Panc1 (cell line): ENCODE measurements at regions not wholly inside any gene's neighbourhood (a gene's known extent, or its start where the extent isn't known, plus 50 kb on each side); places are given as distances from the start of the nearest gene placed in this dataset.
"Not testable (repeated sequence)": the region's sequence is repeated elsewhere in the genome, so short reads cannot be mapped to it uniquely, and the experiment has no call there.

Experiments
- ATAC-seq: fragments of 200-7000 bp; cut with Tn5 transposase; 2 replicates; pipeline ENCODE4 v1.9.1; 2020; ENCODE audit warnings: mild to moderate bottlenecking, moderate library complexity
- BruUV-seq: library from RNA; stranded (reverse); fragments of 400-500 nt; replicated peaks from 2 replicates; lab custom pipeline; 2021; lab: Mats Ljungman, UMichigan
- CTCF ChIA-PET: fragments of 300-600 bp; sonication (Branson Sonifier 250); formaldehyde crosslinking; loops from one replicate; lab custom pipeline; 2022; ENCODE audit warnings: antibody characterized with exemption; lab: Charles Lee
- POLR2A ChIA-PET: fragments of 300-600 bp; sonication (Branson Sonifier 250); formaldehyde crosslinking; loops from one replicate; lab custom pipeline; 2022; ENCODE audit warnings: antibody characterized with exemption; lab: Charles Lee
- DNase-seq: peaks from one replicate; pipeline ENCODE4 v3.0.0-alpha.2; 2010; ENCODE audit warnings: low read depth, low spot score
- H3K27ac ChIP-seq: 2 replicates; pipeline ENCODE4 v1.5.1; 2011; ENCODE audit warnings: mild to moderate bottlenecking, low read length, inconsistent platforms
- H3K27me3 ChIP-seq: fragments of 200-500 bp; sonication (Bioruptor generic); 2 replicates; pipeline ENCODE4 v1.6.0; 2014; ENCODE audit warnings: low read length, inconsistent platforms; ENCODE audit not compliant: control insufficient read depth, insufficient read depth
- H3K36me3 ChIP-seq: fragments of 200-500 bp; sonication (Bioruptor generic); 2 replicates; pipeline ENCODE4 v1.5.1; 2014; ENCODE audit warnings: inconsistent platforms, mild to moderate bottlenecking, low read length, moderate library complexity; ENCODE audit not compliant: control insufficient read depth, insufficient read depth
- H3K4me1 ChIP-seq: 2 replicates; pipeline ENCODE4 v1.5.1; 2011; ENCODE audit warnings: inconsistent platforms, mild to moderate bottlenecking, low read length, moderate library complexity; ENCODE audit not compliant: control insufficient read depth, insufficient read depth
- H3K4me3 ChIP-seq, 2 experiments: 2 replicates each; pipeline ENCODE4 v1.5.1; 2011 to 2012; ENCODE audit warnings: low read depth in 2 of 2, low read length in 2 of 2, mild to moderate bottlenecking in 2 of 2, inconsistent platforms in 1 of 2, moderate library complexity in 1 of 2
- H3K9me3 ChIP-seq: fragments of 200-500 bp; sonication (Bioruptor generic); 2 replicates; pipeline ENCODE4 v1.5.1; 2014; ENCODE audit warnings: low read depth, mild to moderate bottlenecking, inconsistent platforms, low read length, moderate library complexity; ENCODE audit not compliant: control insufficient read depth, insufficient read depth
- POLR2AphosphoS5 ChIP-seq: IDR thresholded peaks from 2 replicates; pipeline ENCODE4 v1.6.1; 2012; ENCODE audit warnings: mild to moderate bottlenecking, low read depth, low read length, moderate library complexity
- SIN3A ChIP-seq: IDR thresholded peaks from 2 replicates; pipeline ENCODE4 v1.6.1; 2012; ENCODE audit warnings: low read depth, mild to moderate bottlenecking, low read length, moderate library complexity, borderline replicate concordance; ENCODE audit not compliant: insufficient read depth
- TCF7L2 ChIP-seq: IDR thresholded peaks from 2 replicates; pipeline ENCODE4 v1.6.1; 2011; ENCODE audit warnings: mild to moderate bottlenecking, low read depth, low read length, inconsistent platforms
- in situ Hi-C: cut with HindIII; loops from 2 replicates; pipeline ENCODE4 v1.10.0; 2016; ENCODE audit warnings: low sequenced_read_pairs, low pct_unique_long_range_greater_than_20kb
- intact Hi-C: fragments of 100-400 bp; cut with micrococcal nuclease; formaldehyde crosslinking; loops from one replicate; pipeline ENCODE4 v1.10.0; 2022; ENCODE audit not compliant: unreplicated experiment
- TF ChIP-seq, protein P1 (sequence below): fragments of 450-650 bp; IDR thresholded peaks from 2 replicates; pipeline ENCODE4 v1.5.1; 2017; ENCODE audit warnings: mild to moderate bottlenecking
- TF ChIP-seq, protein P2 (sequence below), 2 experiments: IDR thresholded peaks; 2 replicates each; pipeline ENCODE4 v1.6.1; 2011 to 2012; ENCODE audit warnings: low read depth in 2 of 2, control low read depth in 1 of 2, low read length in 1 of 2, mild to moderate bottlenecking in 1 of 2, moderate library complexity in 1 of 2; ENCODE audit not compliant: insufficient read depth in 1 of 2

DNA sequence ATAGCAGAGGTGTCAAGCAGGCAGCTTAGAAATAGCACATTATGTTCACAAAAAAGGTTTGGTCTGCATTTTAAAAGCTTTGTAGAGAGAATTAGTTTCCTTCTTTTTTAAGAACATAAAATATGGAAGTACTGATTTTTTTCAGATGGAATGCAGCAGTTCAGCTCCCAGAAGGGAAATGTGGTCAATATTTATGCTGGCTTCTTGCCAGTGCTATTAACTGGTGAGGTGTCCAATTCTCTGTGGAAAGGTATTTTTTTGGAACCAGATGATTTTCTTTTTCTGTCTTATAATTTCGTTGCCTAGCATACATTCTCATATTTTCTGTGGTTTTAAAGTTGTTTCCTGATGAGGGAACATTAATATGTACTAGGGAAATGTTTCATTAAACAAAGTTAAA, 211.4 kb upstream of the ZNF385D start:
- H3K9me3 ChIP-seq, result no peaks in the 10 kb centered on the region
- no peak overlapping the region for H3K27ac ChIP-seq
- H3K27me3 ChIP-seq, result no peaks in the 10 kb centered on the region
- TF ChIP-seq TCF7L2, result no peak
- TF ChIP-seq, protein P1, sequence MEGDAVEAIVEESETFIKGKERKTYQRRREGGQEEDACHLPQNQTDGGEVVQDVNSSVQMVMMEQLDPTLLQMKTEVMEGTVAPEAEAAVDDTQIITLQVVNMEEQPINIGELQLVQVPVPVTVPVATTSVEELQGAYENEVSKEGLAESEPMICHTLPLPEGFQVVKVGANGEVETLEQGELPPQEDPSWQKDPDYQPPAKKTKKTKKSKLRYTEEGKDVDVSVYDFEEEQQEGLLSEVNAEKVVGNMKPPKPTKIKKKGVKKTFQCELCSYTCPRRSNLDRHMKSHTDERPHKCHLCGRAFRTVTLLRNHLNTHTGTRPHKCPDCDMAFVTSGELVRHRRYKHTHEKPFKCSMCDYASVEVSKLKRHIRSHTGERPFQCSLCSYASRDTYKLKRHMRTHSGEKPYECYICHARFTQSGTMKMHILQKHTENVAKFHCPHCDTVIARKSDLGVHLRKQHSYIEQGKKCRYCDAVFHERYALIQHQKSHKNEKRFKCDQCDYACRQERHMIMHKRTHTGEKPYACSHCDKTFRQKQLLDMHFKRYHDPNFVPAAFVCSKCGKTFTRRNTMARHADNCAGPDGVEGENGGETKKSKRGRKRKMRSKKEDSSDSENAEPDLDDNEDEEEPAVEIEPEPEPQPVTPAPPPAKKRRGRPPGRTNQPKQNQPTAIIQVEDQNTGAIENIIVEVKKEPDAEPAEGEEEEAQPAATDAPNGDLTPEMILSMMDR, result no peak
- TF ChIP-seq, protein P2, sequence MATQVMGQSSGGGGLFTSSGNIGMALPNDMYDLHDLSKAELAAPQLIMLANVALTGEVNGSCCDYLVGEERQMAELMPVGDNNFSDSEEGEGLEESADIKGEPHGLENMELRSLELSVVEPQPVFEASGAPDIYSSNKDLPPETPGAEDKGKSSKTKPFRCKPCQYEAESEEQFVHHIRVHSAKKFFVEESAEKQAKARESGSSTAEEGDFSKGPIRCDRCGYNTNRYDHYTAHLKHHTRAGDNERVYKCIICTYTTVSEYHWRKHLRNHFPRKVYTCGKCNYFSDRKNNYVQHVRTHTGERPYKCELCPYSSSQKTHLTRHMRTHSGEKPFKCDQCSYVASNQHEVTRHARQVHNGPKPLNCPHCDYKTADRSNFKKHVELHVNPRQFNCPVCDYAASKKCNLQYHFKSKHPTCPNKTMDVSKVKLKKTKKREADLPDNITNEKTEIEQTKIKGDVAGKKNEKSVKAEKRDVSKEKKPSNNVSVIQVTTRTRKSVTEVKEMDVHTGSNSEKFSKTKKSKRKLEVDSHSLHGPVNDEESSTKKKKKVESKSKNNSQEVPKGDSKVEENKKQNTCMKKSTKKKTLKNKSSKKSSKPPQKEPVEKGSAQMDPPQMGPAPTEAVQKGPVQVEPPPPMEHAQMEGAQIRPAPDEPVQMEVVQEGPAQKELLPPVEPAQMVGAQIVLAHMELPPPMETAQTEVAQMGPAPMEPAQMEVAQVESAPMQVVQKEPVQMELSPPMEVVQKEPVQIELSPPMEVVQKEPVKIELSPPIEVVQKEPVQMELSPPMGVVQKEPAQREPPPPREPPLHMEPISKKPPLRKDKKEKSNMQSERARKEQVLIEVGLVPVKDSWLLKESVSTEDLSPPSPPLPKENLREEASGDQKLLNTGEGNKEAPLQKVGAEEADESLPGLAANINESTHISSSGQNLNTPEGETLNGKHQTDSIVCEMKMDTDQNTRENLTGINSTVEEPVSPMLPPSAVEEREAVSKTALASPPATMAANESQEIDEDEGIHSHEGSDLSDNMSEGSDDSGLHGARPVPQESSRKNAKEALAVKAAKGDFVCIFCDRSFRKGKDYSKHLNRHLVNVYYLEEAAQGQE (IDR thresholded peaks at IDR 0.05; ENCODE audit: insufficient read depth in 1 of 2, low read depth in 2 of 2, low read length in 1 of 2), result no peak
- in situ Hi-C loops (no loop called here), intact Hi-C loops (no loop called here)
- no TSS peak for BruUV-seq
- no peak overlapping the region for H3K4me3 ChIP-seq
- ChIA-PET CTCF (no interaction called here), POLR2A (no interaction called here)
- no peak for ATAC-seq
- no peak for DNase-seq
- H3K36me3 ChIP-seq, result no peaks in the 10 kb centered on the region
- H3K4me1 ChIP-seq, result no peaks in the 10 kb centered on the region

DNA sequence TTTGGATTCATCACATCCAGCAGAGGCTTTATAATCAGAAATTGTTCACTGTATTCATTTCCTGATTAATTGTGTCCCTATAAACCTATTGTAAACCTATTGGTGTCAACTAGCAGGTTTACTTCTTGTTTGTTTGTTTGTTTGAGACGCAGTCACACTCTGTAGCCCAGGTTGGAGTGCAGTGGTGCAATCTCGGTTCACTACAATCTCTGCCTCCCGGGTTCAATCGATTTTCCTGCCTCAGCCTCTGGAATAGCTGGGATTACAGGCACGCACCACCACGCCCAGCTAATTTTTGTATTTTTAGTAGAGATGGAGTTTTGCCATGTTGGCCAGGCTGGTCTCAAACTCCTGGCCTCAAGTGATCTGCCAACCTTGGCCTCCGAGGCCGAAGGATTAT, 215.4 kb upstream of the ZNF385D start:
- H3K4me1 ChIP-seq, POLR2A ChIA-PET, H3K4me3 ChIP-seq, in situ Hi-C loops, CTCF ChIA-PET, H3K27me3 ChIP-seq, ATAC-seq, intact Hi-C loops, H3K9me3 ChIP-seq, H3K36me3 ChIP-seq, BruUV-seq, H3K27ac ChIP-seq, DNase-seq: not testable (repeated sequence)

DNA sequence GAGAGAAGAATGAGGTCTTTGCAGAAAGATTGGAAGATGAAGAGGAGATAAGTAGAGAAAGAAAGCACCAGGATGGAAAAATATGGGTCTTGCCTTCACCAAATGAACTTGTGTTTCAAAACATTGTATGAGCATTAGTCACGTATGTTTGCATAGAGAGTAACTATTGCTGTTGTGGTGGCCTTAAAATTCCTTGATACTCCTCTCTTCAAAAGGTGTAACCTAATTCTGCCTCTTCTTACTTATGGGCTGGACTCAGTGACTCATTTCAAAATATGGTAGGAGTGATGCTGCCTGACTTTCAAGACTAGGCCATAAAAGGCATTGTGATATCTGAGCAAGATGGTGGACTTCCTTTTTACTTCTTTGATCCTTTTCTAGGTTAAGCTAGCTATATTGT, 228.7 kb upstream of the ZNF385D start:
- ChIA-PET CTCF (no interaction called here), POLR2A (no interaction called here)
- no TSS peak for BruUV-seq
- Histone ChIP-seq H3K4me1 (no peaks in the 10 kb centered on the region), H3K4me3 (no peak overlapping the region), H3K27ac (no peak overlapping the region), H3K27me3 (no peaks in the 10 kb centered on the region), H3K9me3 (no peaks in the 10 kb centered on the region), H3K36me3 (no peaks in the 10 kb centered on the region)
- intact Hi-C loops (no loop called here), in situ Hi-C loops (no loop called here)
- TF ChIP-seq SIN3A, result no peak
- TF ChIP-seq POLR2AphosphoS5, result no peak
- TF ChIP-seq, protein P2 (IDR thresholded peaks at IDR 0.05; ENCODE audit: insufficient read depth in 1 of 2, low read depth in 2 of 2, low read length in 1 of 2), result no peak
- TF ChIP-seq, protein P1, result no peak
- no peak for TF ChIP-seq TCF7L2
- ATAC-seq (no peak), DNase-seq (no peak)
